ENCODE measurements at regions not wholly inside any gene's neighbourhood (a gene's known extent, or its start where the extent isn't known, plus 50 kb on each side); places are given as distances from the start of the nearest gene placed in this dataset.

GRCh38 chr14:34368971-34369647 lies 92.9 kb downstream of the SPTSSA start:
- TF ChIP-seq YY1 (IDR thresholded peaks at IDR 0.05; ENCODE audit: insufficient read depth, insufficient read length) (no peak), ZNF274 (IDR thresholded peaks at IDR 0.05; ENCODE audit: low read depth, low read length) (no peak)

All from NT2/D1 (cell line).